Endothelial cell of umbilical vein (primary cell): ENCODE measurements at regions not wholly inside any gene's neighbourhood (a gene's known extent, or its start where the extent isn't known, plus 50 kb on each side); places are given as distances from the start of the nearest gene placed in this dataset.

Source experiments
- BruUV-seq: library from RNA; stranded (reverse); fragments of 400-500 nt; replicated peaks from 2 replicates; lab custom pipeline; 2021; lab: Mats Ljungman, UMichigan
- CTCF ChIA-PET: fragments of 300-600, 350-600 bp; sonication (Branson Sonifier 250); formaldehyde crosslinking; loops from one replicate; lab custom pipeline; 2021; ENCODE audit warnings: antibody characterized with exemption, inconsistent platforms; lab: Charles Lee
- POLR2A ChIA-PET: fragments of 300-600, 350-600 bp; sonication (Branson Sonifier 250); formaldehyde crosslinking; loops from one replicate; lab custom pipeline; 2021; ENCODE audit warnings: antibody characterized with exemption, inconsistent platforms; lab: Charles Lee
- DNase-seq: peaks from one replicate; pipeline ENCODE4 v3.0.0-alpha.2; 2011; ENCODE audit warnings: low read depth, low spot score
- FAIRE-seq: peaks from 2 replicates; lab custom pipeline; 2011; peaks lifted over from hg19 to GRCh38; lab: Jason Lieb, UNC
- H2AFZ ChIP-seq: 2 replicates; pipeline ENCODE4 v1.6.0; 2012; ENCODE audit warnings: low read depth, low read length, control low read depth, inconsistent platforms
- H3K27ac ChIP-seq: 2 replicates; pipeline ENCODE4 v1.5.1; 2011; ENCODE audit warnings: low read depth, mild to moderate bottlenecking, control low read depth, low read length, moderate library complexity; ENCODE audit not compliant: insufficient read depth
- H3K27me3 ChIP-seq, 2 experiments: 2 replicates each; pipeline versions ENCODE4 v1.6.0 to v1.6.1; 2011; ENCODE audit warnings: low read length in 2 of 2, mixed read lengths in 1 of 2; ENCODE audit not compliant: control insufficient read depth in 2 of 2, insufficient read depth in 2 of 2
- H3K36me3 ChIP-seq, 2 experiments: 2 replicates in 1 of 2; 3 replicates in 1 of 2; pipeline ENCODE4 v1.5.1; 2011; ENCODE audit warnings: low read length in 2 of 2, mild to moderate bottlenecking in 1 of 2, moderate library complexity in 1 of 2; ENCODE audit not compliant: control insufficient read depth in 2 of 2, insufficient read depth in 2 of 2; ENCODE audit errors: extremely low read depth in 1 of 2
- H3K4me1 ChIP-seq: 3 replicates; pipeline ENCODE4 v1.5.1; 2011; ENCODE audit warnings: mild to moderate bottlenecking, low read length; ENCODE audit not compliant: control insufficient read depth, insufficient read depth; ENCODE audit errors: extremely low read depth
- H3K4me2 ChIP-seq: 2 replicates; pipeline ENCODE4 v1.6.1; 2011; ENCODE audit warnings: low read length, control low read depth, mixed read lengths; ENCODE audit not compliant: insufficient read depth
- H3K4me3 ChIP-seq, 3 experiments: fragments of 200-600 bp in 1 of 3; sonication (generic), shearing (Covaris generic) in 1 of 3; replicated peaks in 1 of 3; 2 replicates each; pipeline ENCODE4 v1.5.1; 2011 to 2016; ENCODE audit warnings: control low read depth in 3 of 3, low read length in 3 of 3, mild to moderate bottlenecking in 2 of 3, inconsistent platforms in 1 of 3, low read depth in 1 of 3, moderate library complexity in 1 of 3; ENCODE audit not compliant: insufficient read depth in 1 of 3
- H3K79me2 ChIP-seq: 2 replicates; pipeline ENCODE4 v1.6.0; 2012; ENCODE audit warnings: low read length, inconsistent platforms; ENCODE audit not compliant: control insufficient read depth, insufficient read depth
- H3K9ac ChIP-seq: replicated peaks from 2 replicates; pipeline ENCODE3; 2011; ENCODE audit warnings: low read length, control low read depth; ENCODE audit not compliant: insufficient read depth; ENCODE audit errors: extremely low read depth
- H3K9me1 ChIP-seq: replicated peaks from 3 replicates; pipeline ENCODE4 v1.6.0; 2011; ENCODE audit warnings: mild to moderate bottlenecking, low read length; ENCODE audit not compliant: control insufficient read depth, insufficient read depth; ENCODE audit errors: extremely low read depth
- H3K9me3 ChIP-seq: replicated peaks from 2 replicates; pipeline ENCODE4 v1.5.1; 2012; ENCODE audit warnings: low read length, inconsistent platforms; ENCODE audit not compliant: control insufficient read depth, insufficient read depth
- H4K20me1 ChIP-seq: replicated peaks from 2 replicates; pipeline ENCODE3; 2011; ENCODE audit warnings: mild to moderate bottlenecking, low read length; ENCODE audit not compliant: control insufficient read depth, insufficient read depth; ENCODE audit errors: extremely low read depth
- CTCF ChIP-seq, 2 donors: IDR thresholded peaks; 1 replicate in 1 of 2; 2 replicates in 1 of 2; pipeline ENCODE4 v1.5.1; 2011; ENCODE audit warnings: low read length in 2 of 2, mild to moderate bottlenecking in 2 of 2, moderate library complexity in 2 of 2, control low read depth in 1 of 2, inconsistent platforms in 1 of 2, low read depth in 1 of 2; ENCODE audit not compliant: insufficient read depth in 1 of 2; ENCODE audit errors: extremely low read depth in 1 of 2
- EZH2 ChIP-seq: IDR thresholded peaks from 2 replicates; pipeline ENCODE4 v1.6.1; 2012; ENCODE audit warnings: borderline replicate concordance, low read depth, mild to moderate bottlenecking, moderate library complexity, low read length, inconsistent platforms; ENCODE audit not compliant: severe bottlenecking
- FOS ChIP-seq: IDR thresholded peaks from 2 replicates; pipeline ENCODE4 v1.6.1; 2011; ENCODE audit warnings: mild to moderate bottlenecking, low read length, moderate library complexity, borderline replicate concordance; ENCODE audit not compliant: insufficient read depth
- GATA2 ChIP-seq: IDR thresholded peaks from 2 replicates; pipeline ENCODE4 v1.7.0; 2011; ENCODE audit warnings: low read depth, mild to moderate bottlenecking, moderate library complexity, mixed read lengths, low read length; ENCODE audit not compliant: insufficient read length, insufficient read depth
- JUN ChIP-seq: IDR thresholded peaks from 2 replicates; pipeline ENCODE4 v1.6.1; 2011; ENCODE audit warnings: borderline replicate concordance, low read depth; ENCODE audit not compliant: insufficient read length, insufficient read depth
- MYC ChIP-seq: IDR thresholded peaks from one replicate; pipeline ENCODE4 v1.6.1; 2011; ENCODE audit warnings: mild to moderate bottlenecking, low read depth, low read length
- POLR2A ChIP-seq: IDR thresholded peaks from 2 replicates; pipeline ENCODE4 v1.6.1; 2012; ENCODE audit warnings: low read depth, mild to moderate bottlenecking, control low read depth, low read length
- POLR2AphosphoS5 ChIP-seq: IDR thresholded peaks from 2 replicates; pipeline ENCODE4 v1.6.1; 2012; ENCODE audit warnings: low read depth, mild to moderate bottlenecking, control low read depth, low read length, moderate library complexity; ENCODE audit not compliant: insufficient read depth
- dilution Hi-C: fragments of 300-500 bp; cut with MboI; formaldehyde crosslinking; loops from one replicate; pipeline ENCODE4 v1.15.0; 2019; ENCODE audit warnings: low sequenced_read_pairs; ENCODE audit not compliant: extremely low pct_ligation_motif_present
- intact Hi-C: fragments of 100-400 bp; cut with micrococcal nuclease; formaldehyde crosslinking; loops from one replicate; pipeline ENCODE4 v1.10.0; 2022
- TF ChIP-seq, protein P1 (sequence below): IDR thresholded peaks from 2 replicates; pipeline ENCODE4 v1.6.1; 2011; ENCODE audit not compliant: insufficient read depth, insufficient read length

GRCh38 chr5:42900734-42901133, 89.0 kb upstream of the SELENOP start:
- POLR2A ChIA-PET = no interaction called here
- no peak for TF ChIP-seq EZH2
- no peak for TF ChIP-seq CTCF (IDR thresholded peaks at IDR 0.05; ENCODE audit: extremely low read depth in 1 of 2, insufficient read depth in 1 of 2, low read depth in 1 of 2, low read length in 2 of 2)
- no peak for TF ChIP-seq MYC
- TF ChIP-seq, protein P1, sequence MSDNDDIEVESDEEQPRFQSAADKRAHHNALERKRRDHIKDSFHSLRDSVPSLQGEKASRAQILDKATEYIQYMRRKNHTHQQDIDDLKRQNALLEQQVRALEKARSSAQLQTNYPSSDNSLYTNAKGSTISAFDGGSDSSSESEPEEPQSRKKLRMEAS = no peak
- no peak for TF ChIP-seq POLR2AphosphoS5
- TF ChIP-seq GATA2 = no peak
- TF ChIP-seq FOS = no peak
- TF ChIP-seq JUN = no peak
- TF ChIP-seq POLR2A = no peak
- no TSS peak for BruUV-seq

More at GRCh38 chr5:42900734-42901133, 89.0 kb upstream of the SELENOP start:
- DNase-seq (no peak), FAIRE-seq (no peak)
- Histone ChIP-seq H4K20me1 (no peaks in the 10 kb centered on the region), H3K9ac (no peak overlapping the region), H3K36me3 (no peaks in the 10 kb centered on the region), H3K4me3 (no peak overlapping the region), H3K4me1 (no peaks in the 10 kb centered on the region), H3K27ac (no peak overlapping the region), H2AFZ (no peak overlapping the region), H3K9me3 (no peaks in the 10 kb centered on the region), H3K79me2 (no peaks in the 10 kb centered on the region), H3K27me3 (peaks cover 12% of the 10 kb centered on the region in 2 experiments), H3K9me1 (no peaks in the 10 kb centered on the region), H3K4me2 (no peak overlapping the region)
- CTCF ChIA-PET = no interaction called here
- dilution Hi-C loops = no loop called here
- intact Hi-C loops = loop anchor here (10.0 kb wide), 2 partner anchors 484 to 584 kb away; partner anchors contain the start of gene TMEM267
